WTC11 (cell line): ENCODE measurements at regions not wholly inside any gene's neighbourhood (a gene's known extent, or its start where the extent isn't known, plus 50 kb on each side); places are given as distances from the start of the nearest gene placed in this dataset.

Source experiments
- ESRRA ChIP-seq: sonication (generic); formaldehyde crosslinking; IDR thresholded peaks from 2 replicates; pipeline ENCODE4 v1.8.1; 2022; ENCODE audit warnings: mild to moderate bottlenecking, missing genetic modification reagents, borderline replicate concordance
- IRF2 ChIP-seq: sonication (generic); formaldehyde crosslinking; IDR thresholded peaks from 2 replicates; pipeline ENCODE4 v1.8.0; 2022; ENCODE audit warnings: low read depth, missing genetic modification reagents, borderline replicate concordance
- PRDM15 ChIP-seq: sonication (generic); formaldehyde crosslinking; IDR thresholded peaks from 2 replicates; pipeline ENCODE4 v1.8.0; 2022; ENCODE audit warnings: missing genetic modification reagents
- ZNF317 ChIP-seq: sonication (generic); formaldehyde crosslinking; IDR thresholded peaks from 2 replicates; pipeline ENCODE4 v1.8.1; 2023; ENCODE audit warnings: low read depth, mild to moderate bottlenecking, moderate library complexity, missing genetic modification reagents, borderline replicate concordance
- TF ChIP-seq, protein P1 (sequence below): sonication (generic); formaldehyde crosslinking; IDR thresholded peaks from 2 replicates; pipeline ENCODE4 v1.8.0; 2023; ENCODE audit warnings: missing genetic modification reagents, mild to moderate bottlenecking, borderline replicate concordance
- TF ChIP-seq, protein P2 (sequence below): fragments of 200-600 bp; IDR thresholded peaks from 2 replicates; pipeline ENCODE4 v1.8.0; 2022; ENCODE audit warnings: antibody characterized with exemption

GRCh38 chr1:189803364-189803763, 674.3 kb downstream of the BRINP3 start:
- TF ChIP-seq IRF2 (CRISPR knock-in tag) (no peak), PRDM15 (CRISPR knock-in tag) (no peak), ZNF317 (CRISPR knock-in tag) (no peak), ESRRA (no peak)
- TF ChIP-seq, protein P1, sequence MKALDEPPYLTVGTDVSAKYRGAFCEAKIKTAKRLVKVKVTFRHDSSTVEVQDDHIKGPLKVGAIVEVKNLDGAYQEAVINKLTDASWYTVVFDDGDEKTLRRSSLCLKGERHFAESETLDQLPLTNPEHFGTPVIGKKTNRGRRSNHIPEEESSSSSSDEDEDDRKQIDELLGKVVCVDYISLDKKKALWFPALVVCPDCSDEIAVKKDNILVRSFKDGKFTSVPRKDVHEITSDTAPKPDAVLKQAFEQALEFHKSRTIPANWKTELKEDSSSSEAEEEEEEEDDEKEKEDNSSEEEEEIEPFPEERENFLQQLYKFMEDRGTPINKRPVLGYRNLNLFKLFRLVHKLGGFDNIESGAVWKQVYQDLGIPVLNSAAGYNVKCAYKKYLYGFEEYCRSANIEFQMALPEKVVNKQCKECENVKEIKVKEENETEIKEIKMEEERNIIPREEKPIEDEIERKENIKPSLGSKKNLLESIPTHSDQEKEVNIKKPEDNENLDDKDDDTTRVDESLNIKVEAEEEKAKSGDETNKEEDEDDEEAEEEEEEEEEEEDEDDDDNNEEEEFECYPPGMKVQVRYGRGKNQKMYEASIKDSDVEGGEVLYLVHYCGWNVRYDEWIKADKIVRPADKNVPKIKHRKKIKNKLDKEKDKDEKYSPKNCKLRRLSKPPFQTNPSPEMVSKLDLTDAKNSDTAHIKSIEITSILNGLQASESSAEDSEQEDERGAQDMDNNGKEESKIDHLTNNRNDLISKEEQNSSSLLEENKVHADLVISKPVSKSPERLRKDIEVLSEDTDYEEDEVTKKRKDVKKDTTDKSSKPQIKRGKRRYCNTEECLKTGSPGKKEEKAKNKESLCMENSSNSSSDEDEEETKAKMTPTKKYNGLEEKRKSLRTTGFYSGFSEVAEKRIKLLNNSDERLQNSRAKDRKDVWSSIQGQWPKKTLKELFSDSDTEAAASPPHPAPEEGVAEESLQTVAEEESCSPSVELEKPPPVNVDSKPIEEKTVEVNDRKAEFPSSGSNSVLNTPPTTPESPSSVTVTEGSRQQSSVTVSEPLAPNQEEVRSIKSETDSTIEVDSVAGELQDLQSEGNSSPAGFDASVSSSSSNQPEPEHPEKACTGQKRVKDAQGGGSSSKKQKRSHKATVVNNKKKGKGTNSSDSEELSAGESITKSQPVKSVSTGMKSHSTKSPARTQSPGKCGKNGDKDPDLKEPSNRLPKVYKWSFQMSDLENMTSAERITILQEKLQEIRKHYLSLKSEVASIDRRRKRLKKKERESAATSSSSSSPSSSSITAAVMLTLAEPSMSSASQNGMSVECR (CRISPR knock-in tag) = no peak
- TF ChIP-seq, protein P2, sequence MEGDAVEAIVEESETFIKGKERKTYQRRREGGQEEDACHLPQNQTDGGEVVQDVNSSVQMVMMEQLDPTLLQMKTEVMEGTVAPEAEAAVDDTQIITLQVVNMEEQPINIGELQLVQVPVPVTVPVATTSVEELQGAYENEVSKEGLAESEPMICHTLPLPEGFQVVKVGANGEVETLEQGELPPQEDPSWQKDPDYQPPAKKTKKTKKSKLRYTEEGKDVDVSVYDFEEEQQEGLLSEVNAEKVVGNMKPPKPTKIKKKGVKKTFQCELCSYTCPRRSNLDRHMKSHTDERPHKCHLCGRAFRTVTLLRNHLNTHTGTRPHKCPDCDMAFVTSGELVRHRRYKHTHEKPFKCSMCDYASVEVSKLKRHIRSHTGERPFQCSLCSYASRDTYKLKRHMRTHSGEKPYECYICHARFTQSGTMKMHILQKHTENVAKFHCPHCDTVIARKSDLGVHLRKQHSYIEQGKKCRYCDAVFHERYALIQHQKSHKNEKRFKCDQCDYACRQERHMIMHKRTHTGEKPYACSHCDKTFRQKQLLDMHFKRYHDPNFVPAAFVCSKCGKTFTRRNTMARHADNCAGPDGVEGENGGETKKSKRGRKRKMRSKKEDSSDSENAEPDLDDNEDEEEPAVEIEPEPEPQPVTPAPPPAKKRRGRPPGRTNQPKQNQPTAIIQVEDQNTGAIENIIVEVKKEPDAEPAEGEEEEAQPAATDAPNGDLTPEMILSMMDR = no peak
